D721Med (cell line): ENCODE measurements at regions not wholly inside any gene's neighbourhood (a gene's known extent, or its start where the extent isn't known, plus 50 kb on each side); places are given as distances from the start of the nearest gene placed in this dataset.

Source experiments
- DNase-seq: peaks from one replicate; pipeline ENCODE4 v3.0.0; 2011; ENCODE audit warnings: low spot score; ENCODE audit not compliant: insufficient read length
- FAIRE-seq: peaks from 2 replicates; lab custom pipeline; 2011; peaks lifted over from hg19 to GRCh38; lab: Jason Lieb, UNC
- CTCF ChIP-seq: IDR thresholded peaks from 2 replicates; pipeline ENCODE4 v1.5.1; 2012; ENCODE audit warnings: mild to moderate bottlenecking, control low read depth; ENCODE audit not compliant: insufficient read depth; ENCODE audit errors: missing control alignments

DNA sequence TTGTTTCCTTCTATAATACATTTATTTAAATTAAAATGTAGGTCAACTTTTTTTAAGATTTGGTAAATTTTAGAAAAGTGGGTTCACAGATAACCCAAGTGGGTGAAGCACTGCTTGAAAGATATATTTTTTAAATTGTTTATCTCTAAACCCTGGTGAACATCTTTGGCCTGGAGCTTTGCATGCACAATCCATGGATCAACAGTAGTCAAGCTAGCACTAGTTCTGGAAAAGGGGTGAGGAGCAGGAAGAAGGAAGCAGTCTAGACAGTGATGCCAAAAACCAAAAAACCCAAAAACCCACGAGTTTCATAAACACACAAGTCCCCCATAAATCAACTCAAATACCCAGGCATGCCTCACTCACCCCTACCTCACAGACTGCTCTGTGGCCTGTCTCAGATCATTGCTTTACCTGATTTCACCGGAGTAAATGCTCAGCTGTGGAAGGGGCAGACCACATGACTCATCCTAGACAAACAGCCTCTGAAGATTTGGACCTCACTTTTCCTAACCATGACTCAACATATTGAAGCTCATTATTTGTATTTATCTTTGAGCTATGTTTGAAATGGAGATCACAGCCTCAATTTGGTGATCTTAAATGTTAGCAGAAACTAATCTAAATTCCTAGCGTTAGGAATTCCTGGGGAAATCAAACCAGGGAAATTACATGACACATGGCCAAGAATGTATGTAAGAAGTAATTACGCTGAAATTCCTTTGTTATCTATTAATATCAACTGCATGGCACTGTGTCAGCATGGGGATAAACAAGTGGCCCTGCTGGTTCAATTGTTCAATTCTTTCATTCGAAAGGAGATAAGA, 149.6 kb downstream of the ZNF608 start:
- DNase-seq (no peak), FAIRE-seq (no peak)
- TF ChIP-seq CTCF: no peak

DNA sequence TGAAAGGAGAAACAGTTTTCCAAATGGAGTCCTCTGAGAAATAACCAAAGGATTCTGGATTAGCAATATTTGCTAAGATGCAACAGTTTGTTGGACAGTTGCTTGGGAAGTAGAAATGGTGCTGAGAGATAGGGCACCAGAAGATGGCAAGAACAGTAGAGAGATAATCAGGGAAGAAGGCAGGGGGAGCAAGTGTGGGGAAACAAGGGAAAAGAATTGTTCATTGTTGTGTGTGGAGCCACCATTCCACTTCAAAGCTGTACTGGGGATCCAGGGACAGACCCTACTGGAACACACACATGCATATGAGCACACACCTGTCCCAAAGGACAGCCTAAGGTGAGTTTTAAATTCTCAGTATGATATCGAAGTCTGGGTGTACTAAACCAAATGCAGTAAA, 152.5 kb downstream of the ZNF608 start:
- FAIRE-seq (no peak), DNase-seq (no peak)
- TF ChIP-seq CTCF: no peak

DNA sequence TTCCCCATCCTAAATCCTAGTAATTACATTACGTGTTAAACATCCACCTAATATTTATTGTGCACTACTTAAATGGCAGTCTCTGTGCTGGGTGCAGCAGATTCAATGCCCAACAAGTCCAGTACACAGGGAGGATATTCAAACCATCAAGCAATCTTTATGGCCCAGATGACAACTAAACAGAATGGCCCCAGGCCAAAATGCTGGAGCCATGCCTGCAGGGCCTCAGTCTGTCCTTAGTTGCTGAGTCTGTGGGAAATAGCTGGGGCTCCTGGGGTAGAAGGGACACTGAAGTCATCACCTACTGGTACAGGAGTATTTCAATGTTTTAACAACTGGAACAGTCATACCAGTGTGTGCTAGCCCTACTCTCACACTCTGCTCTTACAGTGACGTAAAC, 153.5 kb downstream of the ZNF608 start:
- DNase-seq: no peak
- no peak for TF ChIP-seq CTCF
- FAIRE-seq: no peak

DNA sequence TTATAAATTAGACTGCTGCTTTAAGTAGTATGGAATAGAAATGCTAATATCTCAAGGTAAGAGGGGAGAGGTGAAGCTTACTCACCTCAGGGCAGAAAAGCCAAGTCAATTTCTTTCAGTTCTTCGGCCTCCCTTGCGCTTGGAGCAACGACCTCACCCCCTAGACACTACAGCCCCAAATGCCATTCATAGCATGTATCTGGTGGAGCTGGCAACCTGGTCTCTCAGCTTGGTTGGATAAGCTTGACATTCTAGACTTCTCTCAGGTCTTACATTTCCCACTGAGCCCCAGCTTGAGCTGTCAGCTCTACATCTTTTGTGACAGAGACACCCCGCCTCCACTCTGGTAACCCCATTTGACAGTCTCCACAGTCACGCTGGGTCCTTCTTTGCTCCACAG, 154.9 kb downstream of the ZNF608 start:
- TF ChIP-seq CTCF: no peak
- FAIRE-seq (no peak), DNase-seq (no peak)

DNA sequence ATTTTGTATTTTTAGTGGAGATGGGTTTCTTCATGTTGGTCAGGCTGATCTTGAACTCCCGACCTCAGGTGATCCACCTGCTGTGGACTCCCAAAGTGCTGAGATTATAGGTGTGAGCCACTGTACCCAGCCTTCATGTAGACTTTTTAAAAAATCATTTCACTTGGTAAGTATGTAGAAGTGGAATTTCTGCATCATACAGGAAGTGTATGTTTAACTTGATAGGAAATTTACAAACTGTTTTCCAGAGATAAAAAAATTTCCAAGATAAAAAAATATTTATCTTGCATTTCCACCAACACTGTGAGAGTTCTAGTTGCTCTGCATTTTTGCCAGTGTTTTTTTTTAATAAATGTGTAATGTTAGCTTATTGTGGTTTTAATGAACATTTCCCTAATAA, 155.8 kb downstream of the ZNF608 start:
- DNase-seq (no peak), FAIRE-seq (no peak)
- no peak for TF ChIP-seq CTCF

GRCh38 chr5:124587280-124587679, 159.2 kb downstream of the ZNF608 start:
- TF ChIP-seq CTCF: no peak
- FAIRE-seq (no peak), DNase-seq (no peak)

DNA sequence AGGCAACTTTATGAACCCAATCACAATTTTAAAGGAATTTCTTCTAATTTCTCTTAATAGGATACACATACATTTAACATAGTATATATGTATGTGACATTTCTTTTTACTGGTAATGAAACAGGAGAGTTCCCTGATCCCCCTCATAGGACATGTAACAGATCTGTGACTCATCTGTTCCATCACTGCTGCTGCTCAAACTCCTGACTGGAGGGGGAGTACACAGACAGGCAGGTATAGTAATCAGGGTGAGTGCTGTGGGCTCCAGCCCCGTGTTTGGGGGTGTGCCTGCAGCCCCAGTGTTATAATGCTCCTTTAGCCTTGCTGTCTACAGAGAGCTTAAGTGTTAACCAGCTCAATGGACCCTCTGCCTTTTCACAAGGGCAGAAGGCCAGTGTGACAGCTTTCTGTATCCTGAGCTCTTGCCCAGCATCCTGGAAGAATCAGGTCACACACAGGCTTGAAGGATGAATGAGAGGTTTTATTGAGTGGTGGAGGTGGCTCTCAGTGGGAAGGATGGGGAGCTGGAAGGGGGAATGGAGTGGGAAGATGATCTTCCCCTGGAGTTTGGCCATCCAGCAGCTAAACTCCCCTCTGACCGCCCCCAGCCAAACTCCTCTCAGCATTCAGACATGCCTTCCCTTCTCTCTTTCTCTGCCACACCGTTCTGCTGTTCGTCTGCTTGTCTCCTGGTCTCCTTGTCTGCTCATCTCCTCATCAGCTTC, 161.3 kb downstream of the ZNF608 start:
- no peak for TF ChIP-seq CTCF
- no peak for FAIRE-seq
- no peak for DNase-seq
